Testis (tissue), 2 donors: ENCODE measurements at regions not wholly inside any gene's neighbourhood (a gene's known extent, or its start where the extent isn't known, plus 50 kb on each side); places are given as distances from the start of the nearest gene placed in this dataset.

ENCODE experiments used
- CTCF ChIP-seq, 3 experiments: fragments of 450-650 bp in 2 of 3; fragments of 200-600 bp in 1 of 3; sonication (generic) in 1 of 3; IDR thresholded peaks; one replicate each; pipeline ENCODE4 v1.5.1; 2016 to 2019; ENCODE audit warnings: antibody characterized with exemption in 3 of 3, mild to moderate bottlenecking in 2 of 3, moderate library complexity in 1 of 3
- POLR2A ChIP-seq: fragments of 450-650 bp; IDR thresholded peaks from one replicate; pipeline ENCODE4 v1.6.1; 2017; ENCODE audit warnings: antibody characterized with exemption, mild to moderate bottlenecking, moderate library complexity

GRCh38 chr1:199937161-199937560 is 90.3 kb upstream of the NR5A2 start:
- TF ChIP-seq POLR2A (no peak), CTCF (IDR thresholded peaks at IDR 0.05) (no peak)
